K562 (cell line): ENCODE measurements at regions not wholly inside any gene's neighbourhood (a gene's known extent, or its start where the extent isn't known, plus 50 kb on each side); places are given as distances from the start of the nearest gene placed in this dataset.

Experiments
- CTCF ChIP-seq, 3 experiments: IDR thresholded peaks in 2 of 3; conservative IDR thresholded peaks in 1 of 3; 2 replicates each; pipeline ENCODE4 v1.5.1; 2011 to 2012; ENCODE audit warnings: low read length in 3 of 3, mild to moderate bottlenecking in 3 of 3, control low read depth in 2 of 3, improper control_type of control experiment in 1 of 3, inconsistent platforms in 1 of 3, low read depth in 1 of 3, mixed read lengths in 1 of 3, moderate library complexity in 1 of 3; ENCODE audit not compliant: insufficient read depth in 2 of 3
- DPF2 ChIP-seq: fragments of 450-650 bp; IDR thresholded peaks from 2 replicates; pipeline ENCODE4 v1.6.1; 2016
- GATA2 ChIP-seq: sonication (generic); formaldehyde crosslinking; IDR thresholded peaks from 2 replicates; pipeline ENCODE4 v1.4.0; 2020; ENCODE audit warnings: mild to moderate bottlenecking, missing genetic modification reagents
- NR3C1 ChIP-seq: sonication (generic); formaldehyde crosslinking; IDR thresholded peaks from 2 replicates; pipeline ENCODE4 v1.8.1; 2022; ENCODE audit warnings: missing genetic modification reagents
- RBM22 ChIP-seq: fragments of 200-400 bp; formaldehyde crosslinking; IDR thresholded peaks from 2 replicates; pipeline ENCODE4 v1.6.1; 2018; ENCODE audit warnings: low read length, low read depth; ENCODE audit not compliant: poor library complexity, severe bottlenecking
- SAFB2 ChIP-seq: fragments of 200-400 bp; formaldehyde crosslinking; IDR thresholded peaks from 2 replicates; pipeline ENCODE4 v1.6.1; 2018; ENCODE audit warnings: borderline replicate concordance, low read length, low read depth, moderate library complexity; ENCODE audit not compliant: severe bottlenecking
- SP2 ChIP-seq: IDR thresholded peaks from 2 replicates; pipeline ENCODE4 v1.6.1; 2011; ENCODE audit warnings: mild to moderate bottlenecking, low read depth, low read length, moderate library complexity; ENCODE audit not compliant: poor library complexity, severe bottlenecking; ENCODE audit errors: extremely low read depth
- TCF7 ChIP-seq: sonication (generic); IDR thresholded peaks from 2 replicates; pipeline ENCODE4 v1.6.1; 2016; ENCODE audit warnings: antibody characterized with exemption, borderline replicate concordance

- TF ChIP-seq SP2: no peak
- no peak for TF ChIP-seq SAFB2
- no peak for TF ChIP-seq GATA2 (CRISPR knock-in tag)
- TF ChIP-seq TCF7: no peak
- no peak for TF ChIP-seq CTCF (IDR thresholded peaks at IDR 0.05 in 2 of 3, conservative IDR thresholded peaks at IDR 0.05 in 1 of 3; ENCODE audit: insufficient read depth in 2 of 3, low read depth in 1 of 3, low read length in 3 of 3)
- no peak for TF ChIP-seq NR3C1 (CRISPR knock-in tag)
- no peak for TF ChIP-seq RBM22
- TF ChIP-seq DPF2: no peak
Observed at GRCh38 chr9:75672478-75672877, 218.0 kb upstream of the PCSK5 start.
